ENCODE measurements at regions not wholly inside any gene's neighbourhood (a gene's known extent, or its start where the extent isn't known, plus 50 kb on each side); places are given as distances from the start of the nearest gene placed in this dataset.

DNA sequence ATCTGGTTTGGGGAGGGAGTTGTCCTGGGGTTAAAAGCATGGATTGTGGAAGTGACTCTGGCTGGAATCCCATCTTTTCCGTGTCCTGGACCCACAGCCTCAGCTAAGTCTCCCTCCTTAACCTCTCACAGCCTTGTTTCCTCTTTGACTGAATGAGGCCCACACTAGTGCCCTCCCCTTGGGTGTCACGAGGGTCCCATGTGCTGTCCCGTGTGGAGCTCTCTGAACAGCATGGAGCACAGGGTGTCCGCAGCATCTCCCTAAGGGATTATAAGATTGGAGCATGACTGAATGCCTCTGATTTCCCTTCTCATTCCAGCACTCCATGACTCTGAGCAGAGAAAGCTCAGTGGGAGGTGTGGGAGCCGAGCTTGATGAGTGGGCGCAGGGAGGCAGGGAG is 182.5 kb downstream of the TEX29 start:
- DNase-seq: no peak

DNA sequence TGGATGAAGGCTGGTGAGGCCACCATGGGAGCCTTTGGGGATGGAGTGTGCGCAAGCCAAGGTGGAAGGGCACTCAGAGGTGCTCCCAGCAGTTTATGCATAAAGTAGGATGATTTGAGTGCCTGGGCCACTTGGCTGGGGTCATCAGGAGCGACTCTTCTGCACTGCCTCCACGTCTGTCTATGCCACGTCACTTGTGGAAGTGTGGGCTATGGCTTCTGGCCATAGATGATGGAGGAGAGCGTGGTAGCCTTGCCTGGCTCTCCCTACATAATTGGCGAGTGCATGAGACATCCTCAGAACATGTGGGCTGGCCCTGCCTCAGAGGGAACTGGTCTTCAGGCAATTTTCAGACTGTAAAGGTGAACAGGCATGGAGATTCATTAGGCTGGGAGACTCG is 182.9 kb downstream of the TEX29 start:
- no peak for DNase-seq

GRCh38 chr13:111503905-111504695 is 183.7 kb downstream of the TEX29 start:
- DNase-seq: no peak

- no peak for DNase-seq
These were observed 184.8 kb downstream of the TEX29 start for GRCh38 chr13:111505175-111505777.

DNA sequence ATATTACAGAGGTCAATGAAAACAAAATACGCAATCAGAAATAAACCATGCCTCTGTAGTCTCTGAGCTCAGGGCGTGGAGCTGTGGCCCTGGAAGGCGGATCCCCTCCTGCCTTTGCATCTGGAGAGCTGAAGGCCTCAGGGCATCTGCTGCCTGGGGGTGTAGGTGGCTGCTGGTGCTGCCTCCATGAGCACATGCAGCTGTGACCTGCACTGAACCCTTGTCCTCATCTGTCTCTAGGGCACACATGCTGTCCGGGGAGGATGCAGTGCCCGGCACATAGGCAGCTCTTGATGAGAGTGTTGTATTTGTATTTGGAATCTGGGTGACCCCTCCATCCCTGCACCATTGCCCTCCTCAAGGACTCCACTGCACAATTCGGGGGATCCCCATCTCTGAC is 185.7 kb downstream of the TEX29 start:
- DNase-seq: no peak

GRCh38 chr13:111506621-111507020 is 186.2 kb downstream of the TEX29 start:
- DNase-seq: no peak

DNA sequence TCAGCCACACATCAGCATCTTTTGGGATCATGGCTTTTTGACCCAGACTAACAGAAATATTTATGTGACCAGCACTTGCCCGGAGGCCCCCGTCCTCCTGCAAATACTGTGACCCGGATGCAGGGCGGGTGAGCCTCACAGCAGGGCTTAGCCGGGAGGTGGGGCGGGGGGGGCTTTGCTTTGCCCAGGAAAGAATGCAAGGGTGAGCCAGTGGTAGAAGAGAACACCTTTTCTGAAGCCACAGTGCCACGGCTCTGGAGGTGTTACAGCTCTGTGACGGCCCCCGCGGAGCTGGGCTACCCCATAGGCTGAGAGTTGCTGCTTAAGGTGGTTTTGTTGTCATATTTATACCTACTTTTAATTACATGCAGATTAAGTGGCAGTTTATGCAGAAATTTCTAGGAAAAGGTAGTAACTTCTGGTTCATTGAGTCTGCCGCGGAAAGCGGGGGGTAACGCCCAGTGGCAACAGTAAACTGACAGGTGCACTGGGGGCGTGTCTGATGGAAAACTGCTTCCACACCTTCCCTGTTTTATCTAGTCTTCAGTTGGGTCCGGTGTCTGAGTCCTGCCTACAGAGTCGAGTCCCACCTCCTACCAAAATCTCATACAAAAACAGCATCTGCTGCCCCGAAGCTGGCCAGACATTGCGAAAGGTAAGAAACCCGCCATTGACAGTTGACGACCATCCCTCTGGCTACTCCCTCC is 187.9 kb downstream of the TEX29 start:
- no peak for DNase-seq

- no peak for DNase-seq
These were observed 188.6 kb downstream of the TEX29 start for GRCh38 chr13:111508902-111509509.

- DNase-seq: no peak
These were observed 190.2 kb downstream of the TEX29 start for GRCh38 chr13:111510502-111511218.

- no peak for DNase-seq
These were observed 190.8 kb downstream of the TEX29 start for GRCh38 chr13:111511219-111511732.

GRCh38 chr13:111511805-111512504 is 191.5 kb downstream of the TEX29 start:
- no peak for DNase-seq

GRCh38 chr13:111512707-111513106 is 192.3 kb downstream of the TEX29 start:
- DNase-seq: no peak

DNA sequence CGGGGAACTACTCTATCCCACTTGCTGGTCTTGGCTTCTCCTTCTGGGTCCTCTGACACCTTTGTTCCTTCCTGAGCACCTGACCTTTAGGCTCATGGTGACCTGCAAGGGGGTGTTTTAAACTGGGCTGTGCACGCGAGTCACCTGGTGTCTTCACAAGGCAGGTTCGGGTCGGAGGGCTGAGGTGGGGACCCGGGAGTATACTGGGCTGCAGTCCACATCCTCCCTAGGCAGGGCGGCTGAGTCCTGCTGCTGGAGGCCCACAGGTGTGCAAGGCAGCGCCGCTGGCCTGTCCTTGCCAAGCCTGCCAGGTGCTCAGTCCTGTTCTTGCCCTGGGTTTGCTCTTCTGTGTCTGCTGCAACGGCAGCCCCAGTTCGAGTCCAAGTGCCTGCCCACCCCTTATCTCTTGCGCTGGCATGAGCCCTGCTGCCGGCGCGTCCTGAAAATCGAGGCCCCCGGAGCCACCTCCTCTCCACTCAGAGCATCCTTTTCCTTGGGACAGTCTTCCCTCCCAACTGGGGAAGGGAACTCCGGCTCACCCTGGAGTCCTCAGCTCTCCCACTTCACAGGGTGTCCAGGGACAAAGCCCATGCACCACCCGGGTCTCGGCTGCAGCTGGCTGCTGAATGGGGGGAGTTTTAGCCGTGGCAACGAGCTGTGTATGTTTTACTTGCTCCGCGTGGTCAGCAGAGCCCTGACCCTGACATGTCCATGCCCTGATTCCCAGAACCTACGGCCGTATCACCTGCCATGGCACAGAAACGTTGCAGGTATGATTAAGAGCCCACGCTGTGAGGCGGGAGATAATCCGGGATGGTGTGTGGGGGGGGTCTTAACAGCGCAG is 193.5 kb downstream of the TEX29 start:
- DNase-seq: no peak

- DNase-seq: no peak
These were observed 194.3 kb downstream of the TEX29 start for GRCh38 chr13:111514610-111515306.

- no peak for DNase-seq
These were observed 194.8 kb downstream of the TEX29 start for GRCh38 chr13:111515307-111515617.

GRCh38 chr13:111515635-111516034 is 195.2 kb downstream of the TEX29 start:
- DNase-seq: no peak

- DNase-seq: no peak
These were observed 196.5 kb downstream of the TEX29 start for GRCh38 chr13:111516712-111517640.

DNA sequence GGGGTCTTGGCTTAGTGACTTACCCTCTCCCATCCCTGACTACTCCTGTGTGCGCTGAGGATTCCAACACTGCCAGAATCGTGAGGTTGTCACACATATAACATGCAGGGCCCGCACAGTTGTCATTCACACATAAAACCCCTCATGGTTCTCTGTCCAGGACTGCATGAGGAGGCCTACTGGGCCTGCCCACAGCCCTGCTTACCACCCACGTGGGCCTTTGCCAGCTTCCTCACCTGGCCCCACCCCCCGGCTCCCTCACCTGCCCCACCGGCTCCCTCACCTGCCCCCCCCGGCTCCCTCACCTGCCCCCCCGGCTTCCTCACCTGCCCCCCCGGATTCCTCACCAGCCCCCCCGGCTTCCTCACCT is 197.2 kb downstream of the TEX29 start:
- DNase-seq: no peak

- DNase-seq: no peak
These were observed 197.8 kb downstream of the TEX29 start for GRCh38 chr13:111518161-111518792.

All from CD4-positive, alpha-beta T cell treated with Interleukin-21 for 1 hour (primary cell).